CD4-positive, alpha-beta T cell (primary cell): ENCODE measurements at regions not wholly inside any gene's neighbourhood (a gene's known extent, or its start where the extent isn't known, plus 50 kb on each side); places are given as distances from the start of the nearest gene placed in this dataset.

Experiments
- ATAC-seq: fragments of 200-7000 bp; cut with Tn5 transposase; one replicate; pipeline ENCODE4 v1.10.0; 2022; ENCODE audit warnings: mild to moderate bottlenecking; ENCODE audit not compliant: poor library complexity
- CTCF ChIA-PET: fragments of 350-600 bp; sonication (Branson Sonifier 250); formaldehyde crosslinking; loops from one replicate; lab custom pipeline; 2021; ENCODE audit warnings: antibody characterized with exemption, inconsistent platforms; lab: Charles Lee
- POLR2A ChIA-PET: fragments of 350-600 bp; sonication (Branson Sonifier 250); formaldehyde crosslinking; loops from one replicate; lab custom pipeline; 2021; ENCODE audit warnings: antibody characterized with exemption, inconsistent platforms; lab: Charles Lee
- DNase-seq, 14 experiments: peaks; one replicate each; pipeline ENCODE4 v3.0.0-alpha.2; 2013 to 2020; ENCODE audit warnings: mixed read lengths in 2 of 14
- H3K27ac ChIP-seq, 2 donors: one replicate each; pipeline versions ENCODE4 v1.5.1 to v1.7.0; 2013; ENCODE audit warnings: low read length in 2 of 2, low read depth in 1 of 2, mild to moderate bottlenecking in 1 of 2
- H3K27me3 ChIP-seq, 2 experiments: 1 replicate in 1 of 2; 2 replicates in 1 of 2; pipeline versions ENCODE4 v1.6.1 to v1.7.0; 2013; ENCODE audit warnings: low read length in 2 of 2, control low read depth in 1 of 2, mild to moderate bottlenecking in 1 of 2, moderate library complexity in 1 of 2; ENCODE audit not compliant: insufficient read depth in 2 of 2, control insufficient read depth in 1 of 2
- H3K36me3 ChIP-seq: one replicate; pipeline ENCODE4 v1.6.1; 2013; ENCODE audit warnings: low read length, control low read depth; ENCODE audit not compliant: insufficient read depth
- H3K4me1 ChIP-seq: one replicate; pipeline ENCODE4 v1.6.1; 2013; ENCODE audit warnings: low read length, control low read depth; ENCODE audit not compliant: insufficient read depth
- H3K4me3 ChIP-seq: one replicate; pipeline ENCODE4 v1.5.1; 2013; ENCODE audit warnings: mild to moderate bottlenecking, low read length, moderate library complexity
- H3K9me3 ChIP-seq, 2 experiments: 1 replicate in 1 of 2; 2 replicates in 1 of 2; pipeline versions ENCODE4 v1.6.1 to v1.7.0; 2013; ENCODE audit warnings: low read length in 2 of 2, mild to moderate bottlenecking in 2 of 2, control low read depth in 1 of 2, moderate library complexity in 1 of 2; ENCODE audit not compliant: control insufficient read depth in 1 of 2, insufficient read depth in 1 of 2
- H3K27ac Mint-ChIP-seq: one replicate; pipeline ENCODE4 v1.8.0; 2020; ENCODE audit warnings: mixed read lengths
- H3K27me3 Mint-ChIP-seq: one replicate; pipeline ENCODE4 v1.8.0; 2021; ENCODE audit warnings: mixed read lengths
- H3K36me3 Mint-ChIP-seq: one replicate; pipeline ENCODE4 v1.8.0; 2021; ENCODE audit warnings: low read depth, mixed read lengths
- H3K4me1 Mint-ChIP-seq: one replicate; pipeline ENCODE4 v1.8.0; 2021; ENCODE audit warnings: low read depth, mixed read lengths
- H3K4me3 Mint-ChIP-seq: one replicate; pipeline ENCODE4 v1.8.0; 2020; ENCODE audit warnings: mild to moderate bottlenecking, mixed read lengths
- H3K9me3 Mint-ChIP-seq: one replicate; pipeline ENCODE4 v1.8.0; 2020; ENCODE audit warnings: mixed read lengths
- CTCF ChIP-seq: fragments of 200-600 bp; IDR thresholded peaks from one replicate; pipeline ENCODE4 v1.8.0; 2022; ENCODE audit warnings: antibody characterized with exemption, mild to moderate bottlenecking
- intact Hi-C, 2 experiments: fragments of 100-400 bp; cut with DNase I in 1 of 2; cut with micrococcal nuclease in 1 of 2; formaldehyde crosslinking; loops; one replicate each; pipeline versions ENCODE4 v1.15.1 to v1.9.0; 2023 to 2025; cut with DNase I, micrococcal nuclease

DNA sequence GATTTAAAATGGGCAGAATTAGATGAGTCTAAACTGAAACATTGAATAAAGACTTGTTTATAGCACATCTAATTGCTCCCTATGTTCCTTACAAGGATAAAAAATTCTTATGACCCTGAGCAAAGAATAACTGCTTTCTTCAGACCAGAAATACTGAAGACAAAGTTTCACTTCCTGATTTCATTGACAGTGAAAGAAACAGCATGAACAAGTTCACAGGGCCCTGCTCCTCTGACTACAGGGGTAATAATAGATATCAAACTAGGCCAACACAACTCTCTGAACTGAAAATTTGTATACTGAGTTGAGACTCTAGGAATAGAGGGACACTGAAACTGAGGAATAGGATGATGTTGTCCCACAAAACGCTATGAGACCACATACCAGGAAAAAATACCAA lies 1383.3 kb upstream of the CDH2 start:
- no peak for DNase-seq
- no peak for TF ChIP-seq CTCF
- intact Hi-C loops: no loop called here
- Histone ChIP-seq H3K27ac (no peak overlapping the region), H3K36me3 (no peaks in the 10 kb centered on the region), H3K4me3 (no peak overlapping the region), H3K9me3 (peaks cover 0 to 14% of the 10 kb centered on the region in 2 experiments), H3K27me3 (no peaks in the 10 kb centered on the region), H3K4me1 (no peaks in the 10 kb centered on the region)
- no peaks in the 10 kb centered on the region for H3K36me3 Mint-ChIP-seq
- no peaks in the 10 kb centered on the region for H3K4me1 Mint-ChIP-seq
- peaks cover 9% of the 10 kb centered on the region for H3K9me3 Mint-ChIP-seq
- H3K27ac Mint-ChIP-seq: no peak overlapping the region
- ChIA-PET CTCF (no interaction called here), POLR2A (no interaction called here)
- ATAC-seq: no peak
- H3K4me3 Mint-ChIP-seq: no peak overlapping the region
- H3K27me3 Mint-ChIP-seq: no peaks in the 10 kb centered on the region

- ChIA-PET POLR2A (no interaction called here), CTCF (no interaction called here)
- Mint-ChIP-seq H3K27me3 (no peaks in the 10 kb centered on the region), H3K9me3 (peaks cover 2% of the 10 kb centered on the region), H3K4me1 (no peaks in the 10 kb centered on the region), H3K27ac (no peak overlapping the region), H3K36me3 (no peaks in the 10 kb centered on the region), H3K4me3 (no peak overlapping the region)
- intact Hi-C loops: loop anchor here in 1 of 2 experiments (10.0 kb wide), 1 partner anchor 69 kb away; no protein-coding TSS in a partner anchor
- peaks cover 5 to 14% of the 10 kb centered on the region in 2 experiments for H3K9me3 ChIP-seq
- DNase-seq (no peak), ATAC-seq (no peak)
- H3K27ac ChIP-seq: no peak overlapping the region
- no peaks in the 10 kb centered on the region for H3K36me3 ChIP-seq
- H3K27me3 ChIP-seq: no peaks in the 10 kb centered on the region
- no peak overlapping the region for H3K4me3 ChIP-seq
- TF ChIP-seq CTCF: no peak
- H3K4me1 ChIP-seq: no peaks in the 10 kb centered on the region
These were observed 1379.1 kb upstream of the CDH2 start for GRCh38 chr18:29556070-29556469.

- no peaks in the 10 kb centered on the region for H3K27me3 ChIP-seq
- no peak for DNase-seq
- Mint-ChIP-seq H3K4me3 (no peak overlapping the region), H3K4me1 (no peaks in the 10 kb centered on the region), H3K9me3 (peaks cover 8% of the 10 kb centered on the region), H3K27ac (no peak overlapping the region), H3K27me3 (no peaks in the 10 kb centered on the region), H3K36me3 (no peaks in the 10 kb centered on the region)
- ATAC-seq: no peak
- H3K4me3 ChIP-seq: no peak overlapping the region
- no peak for TF ChIP-seq CTCF
- intact Hi-C loops: loop anchor here in 1 of 2 experiments (10.0 kb wide), 1 partner anchor 75 kb away; no protein-coding TSS in a partner anchor
- ChIA-PET CTCF (no interaction called here), POLR2A (no interaction called here)
- H3K4me1 ChIP-seq: no peaks in the 10 kb centered on the region
- H3K36me3 ChIP-seq: no peaks in the 10 kb centered on the region
- H3K27ac ChIP-seq: no peak overlapping the region
- H3K9me3 ChIP-seq: peaks cover 0 to 13% of the 10 kb centered on the region in 2 experiments
These were observed 1372.8 kb upstream of the CDH2 start for GRCh38 chr18:29549759-29550158.
